Gastroesophageal sphincter (tissue), 4 donors: ENCODE measurements at regions not wholly inside any gene's neighbourhood (a gene's known extent, or its start where the extent isn't known, plus 50 kb on each side); places are given as distances from the start of the nearest gene placed in this dataset.
"Not testable (repeated sequence)": the region's sequence is repeated elsewhere in the genome, so short reads cannot be mapped to it uniquely, and the experiment has no call there.

Experiments used
- ATAC-seq: fragments of 150-250 bp; one replicate; pipeline ENCODE4 v1.9.1; 2016; ENCODE audit warnings: mild to moderate bottlenecking, moderate library complexity
- H3K27ac ChIP-seq, 4 donors: fragments of 200-600 bp; sonication (generic) in 3 of 4; 1 replicate in 3 of 4; 2 replicates in 1 of 4; pipeline ENCODE4 v1.5.1; 2016 to 2019
- H3K27me3 ChIP-seq: fragments of 200-600 bp; sonication (generic); one replicate; pipeline ENCODE4 v1.5.1; 2019
- H3K36me3 ChIP-seq, 2 donors: fragments of 200-600 bp; sonication (generic); one replicate each; pipeline ENCODE4 v1.5.1; 2019; ENCODE audit warnings: control low read depth in 1 of 2
- H3K4me1 ChIP-seq, 3 donors: fragments of 200-600 bp; sonication (generic); 1 replicate in 2 of 3; 2 replicates in 1 of 3; pipeline ENCODE4 v1.5.1; 2016 to 2019; ENCODE audit warnings: control low read depth in 2 of 3
- H3K4me3 ChIP-seq, 2 donors: fragments of 200-600 bp; sonication (generic); one replicate each; pipeline ENCODE4 v1.5.1; 2019; ENCODE audit warnings: mild to moderate bottlenecking in 1 of 2, moderate library complexity in 1 of 2
- H3K9me3 ChIP-seq, 3 donors: fragments of 200-600 bp; sonication (generic); one replicate each; pipeline ENCODE4 v1.5.1; 2017 to 2019; ENCODE audit warnings: control low read depth in 2 of 3
- CTCF ChIP-seq, 4 experiments: fragments of 200-600 bp in 2 of 4; fragments of 450-650 bp in 2 of 4; sonication (generic) in 1 of 4; IDR thresholded peaks; one replicate each; pipeline ENCODE4 v1.5.1; 2017 to 2019; ENCODE audit warnings: antibody characterized with exemption in 4 of 4, mild to moderate bottlenecking in 2 of 4, moderate library complexity in 2 of 4
- EP300 ChIP-seq: sonication (generic); formaldehyde crosslinking; IDR thresholded peaks from one replicate; pipeline ENCODE4 v1.6.1; 2017; ENCODE audit warnings: antibody characterized with exemption, mild to moderate bottlenecking
- POLR2A ChIP-seq, 2 donors: fragments of 450-650 bp; IDR thresholded peaks; one replicate each; pipeline ENCODE4 v1.6.1; 2017; ENCODE audit warnings: antibody characterized with exemption in 2 of 2, mild to moderate bottlenecking in 2 of 2, moderate library complexity in 1 of 2
- POLR2AphosphoS5 ChIP-seq: sonication (generic); formaldehyde crosslinking; IDR thresholded peaks from one replicate; pipeline ENCODE4 v1.6.1; 2017; ENCODE audit warnings: antibody characterized with exemption
- WGBS, 2 donors: methylation state at CpG; one replicate each; pipeline ENCODE4 v1.1.5; 2018; ENCODE audit warnings: low coverage in 1 of 2; 5-methylcytosine and 5-hydroxymethylcytosine counted together

DNA sequence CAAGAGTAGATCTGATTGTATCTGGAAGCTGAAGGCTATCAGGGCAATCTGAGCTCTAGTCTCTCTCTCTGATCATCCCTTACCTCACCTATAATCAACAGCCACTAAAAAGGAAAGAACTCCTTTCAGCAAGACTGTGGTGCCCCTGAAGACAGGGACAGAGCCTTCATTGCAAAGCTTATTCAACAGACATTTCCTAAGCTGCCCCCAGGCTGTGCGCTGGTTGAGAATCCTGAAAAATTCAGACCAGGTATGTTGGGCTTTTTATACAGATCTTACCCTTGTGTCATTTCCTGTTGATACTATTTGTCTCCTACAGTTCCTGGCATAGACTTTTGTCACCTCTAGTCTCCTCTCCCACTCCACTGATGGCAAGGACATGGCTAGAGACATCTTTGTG, 63.3 kb upstream of the PLA2G4A start:
- no peak for ATAC-seq

GRCh38 chr1:186763107-186763506, 65.6 kb upstream of the PLA2G4A start:
- 39% methylated on average over 1 of the region's 1 CpG; no CpG with 5 or more reads in 1 of the 2 donors for whole genome bisulfite sequencing, 2 donors
- H3K36me3 ChIP-seq: no peaks in the 10 kb centered on the region
- H3K4me1 ChIP-seq: peaks cover 0 to 4% (median 0%) of the 10 kb centered on the region in 3 donors
- H3K9me3 ChIP-seq: no peaks in the 10 kb centered on the region
- H3K4me3 ChIP-seq: no peak overlapping the region
- H3K27me3 ChIP-seq: no peaks in the 10 kb centered on the region
- TF ChIP-seq POLR2AphosphoS5: no peak
- TF ChIP-seq CTCF (IDR thresholded peaks at IDR 0.05): no peak
- no peak for TF ChIP-seq EP300
- no peak for TF ChIP-seq POLR2A (IDR thresholded peaks at IDR 0.05)
- ATAC-seq: no peak
- no peak overlapping the region for H3K27ac ChIP-seq

More for the DNA sequence above, 63.3 kb upstream of the PLA2G4A start:
- Histone ChIP-seq H3K36me3 (no peaks in the 10 kb centered on the region), H3K4me3 (no peak overlapping the region), H3K4me1 (peaks cover 0 to 4% (median 0%) of the 10 kb centered on the region in 3 donors), H3K27me3 (no peaks in the 10 kb centered on the region), H3K9me3 (no peaks in the 10 kb centered on the region), H3K27ac (no peak overlapping the region)
- 100% methylated on average over 1 of the region's 1 CpG for WGBS, 2 donors
- TF ChIP-seq EP300: no peak
- no peak for TF ChIP-seq POLR2A (IDR thresholded peaks at IDR 0.05)
- no peak for TF ChIP-seq CTCF (IDR thresholded peaks at IDR 0.05)
- TF ChIP-seq POLR2AphosphoS5: no peak

DNA sequence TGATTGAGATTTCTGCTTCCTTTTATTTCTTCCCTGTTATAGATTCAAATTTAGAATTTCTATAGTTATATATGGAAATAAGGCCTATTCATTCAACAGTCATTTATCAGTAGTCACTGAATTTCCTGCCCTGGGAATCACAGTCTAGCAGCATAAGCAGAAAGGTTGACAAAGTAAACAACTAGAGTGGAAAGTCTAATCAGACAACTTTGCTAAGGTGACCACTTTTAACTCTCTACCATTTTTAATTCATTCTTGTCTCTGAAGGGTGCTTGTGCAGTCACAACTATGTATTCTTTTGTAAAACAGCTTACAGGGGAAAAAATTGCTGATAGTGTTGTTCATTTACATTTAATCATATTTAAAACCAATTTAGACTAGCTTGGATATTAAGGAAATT, 66.1 kb upstream of the PLA2G4A start:
- Histone ChIP-seq H3K9me3 (no peaks in the 10 kb centered on the region), H3K27ac (no peak overlapping the region), H3K27me3 (no peaks in the 10 kb centered on the region), H3K4me3 (no peak overlapping the region), H3K36me3 (no peaks in the 10 kb centered on the region), H3K4me1 (peaks cover 0 to 4% (median 0%) of the 10 kb centered on the region in 3 donors)
- TF ChIP-seq POLR2A (IDR thresholded peaks at IDR 0.05): no peak
- no peak for TF ChIP-seq CTCF (IDR thresholded peaks at IDR 0.05)
- no peak for TF ChIP-seq EP300
- TF ChIP-seq POLR2AphosphoS5: no peak
- ATAC-seq: no peak

- no peak for TF ChIP-seq POLR2A (IDR thresholded peaks at IDR 0.05)
- TF ChIP-seq POLR2AphosphoS5: no peak
- no peak for TF ChIP-seq EP300
- no peak for TF ChIP-seq CTCF (IDR thresholded peaks at IDR 0.05)
- no peak overlapping the region for H3K4me3 ChIP-seq
- H3K9me3 ChIP-seq: no peaks in the 10 kb centered on the region
- no peaks in the 10 kb centered on the region for H3K36me3 ChIP-seq
- no peaks in the 10 kb centered on the region for H3K27me3 ChIP-seq
- H3K27ac ChIP-seq: no peak overlapping the region
- ATAC-seq: no peak
- peaks cover 0 to 4% (median 0%) of the 10 kb centered on the region in 3 donors for H3K4me1 ChIP-seq
Measured at GRCh38 chr1:186761358-186761757, 67.4 kb upstream of the PLA2G4A start.

- no peak overlapping the region for H3K4me3 ChIP-seq
- TF ChIP-seq EP300: no peak
- TF ChIP-seq POLR2A (IDR thresholded peaks at IDR 0.05): no peak
- TF ChIP-seq CTCF (IDR thresholded peaks at IDR 0.05): no peak
- TF ChIP-seq POLR2AphosphoS5: no peak
- no peak for ATAC-seq
- peaks cover 0 to 4% (median 0%) of the 10 kb centered on the region in 3 donors for H3K4me1 ChIP-seq
- WGBS, 2 donors: 83 to 88% methylated on average over 1 of the region's 1 CpG
- H3K9me3 ChIP-seq: no peaks in the 10 kb centered on the region
- H3K27ac ChIP-seq: no peak overlapping the region
- no peaks in the 10 kb centered on the region for H3K36me3 ChIP-seq
- H3K27me3 ChIP-seq: no peaks in the 10 kb centered on the region
Measured at GRCh38 chr1:186760446-186760845, 68.3 kb upstream of the PLA2G4A start.

- not testable (repeated sequence) for ATAC-seq, H3K36me3 ChIP-seq, H3K9me3 ChIP-seq, H3K4me1 ChIP-seq, H3K27ac ChIP-seq, H3K27me3 ChIP-seq, H3K4me3 ChIP-seq
- WGBS, 2 donors: 86 to 96% methylated on average over 4 to 5 of the region's 8 CpGs
Measured at GRCh38 chr1:186758896-186759606, 69.7 kb upstream of the PLA2G4A start.
